Activated T-cell treated with anti-CD3 and anti-CD28 coated beads for 1 hour (primary cell): ENCODE measurements at regions not wholly inside any gene's neighbourhood (a gene's known extent, or its start where the extent isn't known, plus 50 kb on each side); places are given as distances from the start of the nearest gene placed in this dataset.
"Not testable (repeated sequence)": the region's sequence is repeated elsewhere in the genome, so short reads cannot be mapped to it uniquely, and the experiment has no call there.

Experiments used
- DNase-seq: peaks from one replicate; pipeline ENCODE4 v3.0.0-alpha.2; 2020; ENCODE audit warnings: low read depth

- no peak for DNase-seq
Observed at GRCh38 chr9:16277471-16277960, 593.0 kb downstream of the BNC2 start.

DNA sequence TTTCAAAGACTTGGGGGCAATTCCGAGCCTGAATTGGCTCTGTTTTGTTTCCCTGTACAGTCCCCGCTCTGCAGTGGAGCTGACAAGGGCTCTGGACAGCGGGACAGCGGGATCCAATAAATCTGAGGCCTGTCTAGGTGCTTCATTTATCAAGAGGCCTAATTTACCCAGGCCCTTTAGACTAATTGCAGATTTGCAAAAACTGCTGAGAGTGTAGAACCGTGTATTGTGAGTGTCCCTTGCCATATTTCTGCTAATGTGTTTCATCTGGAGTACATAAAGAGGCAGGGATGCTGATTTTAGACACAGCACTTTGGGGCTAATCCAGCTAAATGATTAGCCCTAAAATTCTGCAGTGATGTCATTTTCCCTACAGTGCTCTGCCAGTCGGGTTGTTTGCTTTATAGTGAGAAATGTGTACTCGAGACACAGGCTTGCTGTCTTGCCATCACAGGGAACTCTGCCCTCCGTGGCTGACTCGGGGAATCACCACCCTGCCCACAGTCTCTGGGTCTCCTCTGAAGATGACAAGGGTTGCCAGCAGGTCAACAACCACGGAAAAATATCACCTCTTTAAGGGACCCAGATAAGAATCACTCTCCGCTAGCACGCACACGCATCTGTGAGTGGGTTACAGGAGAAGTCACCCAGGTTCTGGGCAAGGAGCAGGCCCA lies 592.0 kb downstream of the BNC2 start:
- DNase-seq = no peak

- DNase-seq = no peak
Observed at GRCh38 chr9:16281707-16282106, 588.8 kb downstream of the BNC2 start.

DNA sequence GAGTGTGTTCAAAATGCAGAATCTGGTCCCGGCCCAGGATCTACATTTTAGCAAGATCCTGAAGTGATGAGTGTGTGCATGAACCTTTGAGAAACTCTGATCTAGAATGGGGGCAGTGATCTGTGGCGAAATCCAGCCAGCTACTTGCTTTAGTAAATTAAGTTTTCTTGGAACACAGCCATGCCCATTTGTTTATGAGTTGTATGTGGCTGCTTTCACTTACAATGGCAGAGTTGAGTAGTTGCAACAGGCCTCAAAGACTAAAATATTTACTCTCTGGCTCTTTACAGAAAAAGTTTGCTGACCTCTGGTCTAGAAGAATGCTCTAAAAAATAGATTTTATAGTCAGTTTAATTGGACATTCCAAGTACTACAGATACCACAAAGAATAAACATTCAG lies 588.3 kb downstream of the BNC2 start:
- DNase-seq = no peak

DNA sequence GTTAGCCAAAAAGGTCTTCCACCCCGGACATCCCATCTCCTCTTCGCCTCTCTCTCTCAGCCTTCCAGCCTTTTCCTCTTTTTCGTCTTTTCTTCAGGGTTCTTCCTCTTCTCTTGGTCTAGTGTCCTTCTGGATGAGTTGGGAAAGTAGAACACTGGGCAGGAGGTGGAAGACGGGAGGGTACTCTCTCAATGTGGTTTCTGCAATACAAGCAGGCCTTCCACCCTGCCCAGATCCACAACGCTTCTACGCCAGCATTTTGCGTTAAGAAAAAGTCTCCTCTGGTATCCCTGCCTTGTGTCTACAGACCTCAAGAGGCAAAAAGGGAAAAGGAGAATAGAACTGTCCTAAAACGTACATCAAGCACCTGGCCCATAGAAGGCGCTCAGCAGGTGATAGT lies 587.8 kb downstream of the BNC2 start:
- no peak for DNase-seq

GRCh38 chr9:16286160-16286559 lies 584.3 kb downstream of the BNC2 start:
- no peak for DNase-seq

DNA sequence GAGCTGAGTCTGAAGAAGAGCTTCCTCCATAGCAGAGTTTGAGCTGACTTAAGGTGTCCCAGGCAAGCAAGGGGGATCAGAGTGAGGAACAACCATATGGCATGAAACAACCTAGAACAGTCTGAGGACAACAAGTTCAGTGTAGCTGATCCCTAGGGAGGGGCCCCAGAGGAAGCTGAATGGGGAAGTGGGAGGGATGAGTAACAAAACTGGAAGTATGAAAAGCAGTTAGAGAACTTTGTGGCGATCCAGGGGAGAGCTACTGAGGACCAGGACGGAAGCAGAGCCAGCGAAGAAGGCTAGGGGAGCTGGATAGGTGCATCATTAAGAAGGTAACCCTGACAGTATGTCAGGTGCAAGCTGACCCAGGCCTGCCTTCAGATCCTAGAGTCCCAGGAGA lies 580.8 kb downstream of the BNC2 start:
- DNase-seq = no peak

DNA sequence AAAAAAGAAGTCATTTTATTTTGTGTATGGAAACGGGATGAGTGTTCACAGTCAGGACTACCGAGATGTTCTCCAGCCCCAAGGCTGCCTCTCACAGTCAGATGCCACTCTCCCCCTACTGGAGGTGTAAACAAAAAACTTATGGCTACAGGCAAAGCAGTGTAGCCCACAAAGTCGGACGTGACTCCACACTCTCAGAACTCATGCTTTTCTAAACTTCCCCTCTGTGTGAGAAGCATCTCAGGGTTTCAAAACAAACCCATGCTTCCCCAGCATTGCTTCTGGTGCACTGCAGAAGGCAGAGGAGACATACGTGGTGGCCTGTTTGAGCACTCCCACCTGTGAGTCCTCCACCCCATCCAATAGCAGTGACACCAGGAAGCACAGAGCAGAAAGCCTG lies 580.3 kb downstream of the BNC2 start:
- DNase-seq = no peak

- no peak for DNase-seq
Observed at GRCh38 chr9:16291921-16292320, 578.5 kb downstream of the BNC2 start.

GRCh38 chr9:16293610-16294009 lies 576.9 kb downstream of the BNC2 start:
- no peak for DNase-seq

DNA sequence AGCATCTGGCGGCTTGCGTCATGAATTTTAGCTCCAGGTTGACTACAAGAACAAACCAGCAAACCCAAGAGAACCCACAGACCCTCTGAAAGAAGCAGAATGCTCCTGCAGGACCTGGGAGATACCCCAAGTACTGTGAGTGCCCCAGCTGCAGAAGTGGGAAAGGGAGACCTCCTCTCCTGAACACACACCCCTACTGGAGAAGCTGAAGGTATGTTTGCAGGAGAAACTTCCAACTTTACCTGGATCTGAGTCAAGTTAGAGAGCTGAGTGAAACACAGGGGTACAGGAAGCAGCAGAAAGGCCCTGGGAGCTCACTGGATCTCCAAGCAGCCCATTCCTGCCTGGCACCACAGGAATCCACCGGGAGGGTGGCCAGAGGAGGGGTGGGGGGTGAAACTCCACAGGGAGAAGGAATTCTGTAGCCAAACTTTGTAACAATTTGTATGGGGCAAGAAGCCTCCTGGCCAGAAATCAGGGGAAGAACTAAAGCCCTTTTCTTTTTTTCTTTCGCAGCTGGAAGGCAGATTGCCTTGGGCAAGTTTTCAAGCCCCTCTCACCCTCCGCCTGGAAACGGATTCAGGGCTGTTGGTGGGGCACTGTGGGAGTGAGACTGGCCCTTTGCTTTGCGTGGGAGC lies 576.2 kb downstream of the BNC2 start:
- no peak for DNase-seq

- not testable (repeated sequence) for DNase-seq
Observed at GRCh38 chr9:16294940-16295339, 575.5 kb downstream of the BNC2 start.

DNA sequence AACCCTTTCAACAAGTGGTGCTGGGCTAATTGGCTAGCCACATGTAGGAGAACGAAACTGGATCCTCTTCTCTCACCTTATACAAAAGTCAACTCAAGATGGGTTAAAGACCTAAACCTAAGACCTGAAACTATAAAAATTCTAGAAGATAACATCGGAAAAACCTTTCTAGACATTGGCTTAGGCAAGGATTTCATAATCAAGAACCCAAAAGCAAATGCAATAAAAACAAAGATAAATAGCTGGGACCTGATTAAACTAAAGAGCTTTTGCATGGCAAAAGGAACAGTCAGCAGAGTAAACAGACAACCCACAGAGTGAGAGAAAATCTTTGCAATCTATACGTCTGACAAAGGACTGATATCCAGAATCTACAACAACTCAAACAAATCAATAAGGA lies 571.1 kb downstream of the BNC2 start:
- DNase-seq = not testable (repeated sequence)

- DNase-seq = no peak
Observed at GRCh38 chr9:16303506-16303905, 567.0 kb downstream of the BNC2 start.

GRCh38 chr9:16304301-16304700 lies 566.2 kb downstream of the BNC2 start:
- no peak for DNase-seq

DNA sequence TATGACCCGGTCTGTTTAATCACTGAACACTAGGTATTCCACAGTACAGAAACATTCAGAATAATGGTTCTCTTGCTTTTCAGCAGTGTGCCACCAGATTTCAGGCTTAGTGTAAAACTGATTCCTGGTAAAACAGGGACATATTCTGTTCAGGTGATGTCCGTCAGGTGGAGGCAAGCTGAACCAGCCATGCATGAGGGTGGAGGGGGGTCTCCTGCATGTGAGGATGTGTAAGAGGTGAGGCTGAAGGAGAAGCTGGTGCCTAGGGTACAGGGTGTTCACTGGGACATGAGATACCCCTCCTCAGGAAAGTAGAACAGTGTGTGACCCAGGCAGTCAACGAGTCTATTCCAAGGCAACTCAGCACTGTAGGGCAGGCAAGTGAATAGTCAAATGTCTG lies 563.9 kb downstream of the BNC2 start:
- no peak for DNase-seq

GRCh38 chr9:16307626-16308195 lies 562.8 kb downstream of the BNC2 start:
- no peak for DNase-seq

- no peak for DNase-seq
Observed at GRCh38 chr9:16308645-16309044, 561.8 kb downstream of the BNC2 start.

- no peak for DNase-seq
Observed at GRCh38 chr9:16309082-16309468, 561.4 kb downstream of the BNC2 start.

- DNase-seq = no peak
Observed at GRCh38 chr9:16309469-16310271, 560.8 kb downstream of the BNC2 start.

- DNase-seq = no peak
Observed at GRCh38 chr9:16310278-16311110, 560.0 kb downstream of the BNC2 start.

GRCh38 chr9:16312116-16312515 lies 558.4 kb downstream of the BNC2 start:
- no peak for DNase-seq
